Fibroblast of lung (primary cell): ENCODE measurements at regions not wholly inside any gene's neighbourhood (a gene's known extent, or its start where the extent isn't known, plus 50 kb on each side); places are given as distances from the start of the nearest gene placed in this dataset.

Experiments used
- DNase-seq, 2 donors: peaks; one replicate each; pipeline versions ENCODE4 v3.0.0 to v3.0.0-alpha.2; 2010; ENCODE audit warnings: low read depth in 2 of 2
- H2AFZ ChIP-seq: 2 replicates; pipeline ENCODE4 v1.5.1; 2012; ENCODE audit warnings: low read length, control low read depth, inconsistent platforms
- H3K27ac ChIP-seq: 2 replicates; pipeline ENCODE4 v1.5.1; 2011; ENCODE audit warnings: low read length, control low read depth; ENCODE audit not compliant: insufficient read depth
- H3K27me3 ChIP-seq: 2 replicates; pipeline ENCODE4 v1.5.1; 2011; ENCODE audit warnings: mild to moderate bottlenecking, low read length; ENCODE audit not compliant: control insufficient read depth, insufficient read depth
- H3K36me3 ChIP-seq: 2 replicates; pipeline ENCODE4 v1.5.1; 2011; ENCODE audit warnings: low read length; ENCODE audit not compliant: control insufficient read depth, insufficient read depth
- H3K4me1 ChIP-seq: 2 replicates; pipeline ENCODE4 v1.5.1; 2011; ENCODE audit warnings: low read length; ENCODE audit not compliant: control insufficient read depth, insufficient read depth; ENCODE audit errors: extremely low read depth
- H3K4me2 ChIP-seq: 2 replicates; pipeline ENCODE4 v1.5.1; 2011; ENCODE audit warnings: low read length, control low read depth; ENCODE audit not compliant: insufficient read depth; ENCODE audit errors: extremely low read depth
- H3K4me3 ChIP-seq, 4 experiments: fragments of 200-600 bp in 1 of 4; sonication (generic) in 1 of 4; replicated peaks in 1 of 4; 2 replicates each; pipeline ENCODE4 v1.5.1; 2011 to 2016; ENCODE audit warnings: low read length in 4 of 4, low read depth in 3 of 4, mild to moderate bottlenecking in 3 of 4, control low read depth in 2 of 4, inconsistent platforms in 1 of 4, mixed read lengths in 1 of 4; ENCODE audit not compliant: insufficient read depth in 1 of 4; ENCODE audit errors: control extremely low read depth in 1 of 4
- H3K79me2 ChIP-seq: 2 replicates; pipeline ENCODE4 v1.5.1; 2012; ENCODE audit warnings: mild to moderate bottlenecking, low read length, inconsistent platforms; ENCODE audit not compliant: control insufficient read depth, insufficient read depth
- H3K9ac ChIP-seq: 2 replicates; pipeline ENCODE4 v1.5.1; 2011; ENCODE audit warnings: mild to moderate bottlenecking, low read length, control low read depth; ENCODE audit not compliant: insufficient read depth
- H3K9me3 ChIP-seq: 2 replicates; pipeline ENCODE4 v1.5.1; 2012; ENCODE audit warnings: low read depth, low read length; ENCODE audit not compliant: control insufficient read depth, insufficient read depth
- H4K20me1 ChIP-seq: 2 replicates; pipeline ENCODE4 v1.5.1; 2011; ENCODE audit warnings: low read length; ENCODE audit not compliant: control insufficient read depth, insufficient read depth; ENCODE audit errors: extremely low read depth
- EZH2 ChIP-seq: IDR thresholded peaks from 2 replicates; pipeline ENCODE4 v1.5.1; 2012; ENCODE audit warnings: low read length, control low read depth, mild to moderate bottlenecking; ENCODE audit errors: missing control alignments
- TF ChIP-seq, protein P1 (sequence below), 2 donors: IDR thresholded peaks in 1 of 2; conservative IDR thresholded peaks in 1 of 2; 1 replicate in 1 of 2; 2 replicates in 1 of 2; pipeline ENCODE4 v1.5.1; 2011 to 2012; ENCODE audit warnings: low read length in 2 of 2, control low read depth in 1 of 2, inconsistent platforms in 1 of 2, low read depth in 1 of 2, mild to moderate bottlenecking in 1 of 2

DNA sequence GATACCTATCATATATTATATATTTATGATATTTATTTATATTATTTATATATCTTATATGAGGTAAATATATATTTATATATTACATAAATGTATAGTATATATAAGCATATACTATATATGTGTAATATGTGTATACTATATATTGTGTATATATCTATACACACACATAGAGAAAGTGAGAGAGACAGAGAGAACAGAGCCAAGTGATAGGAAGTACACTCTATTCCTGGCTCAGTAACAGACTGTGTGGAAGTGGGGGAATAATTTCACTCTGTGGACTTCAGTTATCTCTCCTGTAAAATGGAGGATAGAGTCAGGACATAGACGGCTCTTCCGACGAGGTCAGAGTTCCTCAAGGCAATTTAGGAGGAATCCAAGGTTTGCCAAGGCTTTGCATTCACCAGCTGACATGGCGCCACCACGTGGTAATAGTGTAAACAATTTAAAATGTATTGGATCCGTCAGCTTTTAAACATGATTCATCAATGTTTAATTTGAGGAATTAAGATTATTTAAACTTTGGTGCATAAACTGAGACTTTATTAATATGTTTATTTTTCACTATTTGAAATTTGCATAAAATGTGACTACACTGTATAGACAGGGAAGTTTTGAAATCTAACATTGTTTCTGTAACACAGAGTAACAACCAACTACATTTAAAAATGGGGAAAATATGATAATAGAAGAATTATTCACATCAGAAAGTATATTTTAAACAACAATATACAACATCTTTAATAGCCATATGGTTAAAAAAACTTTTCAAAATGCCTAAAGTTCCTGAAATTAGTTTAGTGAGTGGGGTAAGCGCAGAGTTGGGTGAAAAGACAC lies 75.4 kb upstream of the TMEM244 start:
- Histone ChIP-seq H3K9ac (no peak overlapping the region), H3K27me3 (no peaks in the 10 kb centered on the region), H3K4me1 (no peaks in the 10 kb centered on the region), H3K4me2 (peak overlapping the region; percentile 40), H3K36me3 (no peaks in the 10 kb centered on the region), H3K79me2 (no peaks in the 10 kb centered on the region), H3K9me3 (no peaks in the 10 kb centered on the region), H3K4me3 (peak overlapping the region in 1 of 4 experiments; percentile 35), H4K20me1 (no peaks in the 10 kb centered on the region), H2AFZ (peak overlapping the region; percentile 82), H3K27ac (no peak overlapping the region)
- peak; percentile 54 to 73 for DNase-seq
- TF ChIP-seq EZH2, result no peak
- TF ChIP-seq, protein P1, sequence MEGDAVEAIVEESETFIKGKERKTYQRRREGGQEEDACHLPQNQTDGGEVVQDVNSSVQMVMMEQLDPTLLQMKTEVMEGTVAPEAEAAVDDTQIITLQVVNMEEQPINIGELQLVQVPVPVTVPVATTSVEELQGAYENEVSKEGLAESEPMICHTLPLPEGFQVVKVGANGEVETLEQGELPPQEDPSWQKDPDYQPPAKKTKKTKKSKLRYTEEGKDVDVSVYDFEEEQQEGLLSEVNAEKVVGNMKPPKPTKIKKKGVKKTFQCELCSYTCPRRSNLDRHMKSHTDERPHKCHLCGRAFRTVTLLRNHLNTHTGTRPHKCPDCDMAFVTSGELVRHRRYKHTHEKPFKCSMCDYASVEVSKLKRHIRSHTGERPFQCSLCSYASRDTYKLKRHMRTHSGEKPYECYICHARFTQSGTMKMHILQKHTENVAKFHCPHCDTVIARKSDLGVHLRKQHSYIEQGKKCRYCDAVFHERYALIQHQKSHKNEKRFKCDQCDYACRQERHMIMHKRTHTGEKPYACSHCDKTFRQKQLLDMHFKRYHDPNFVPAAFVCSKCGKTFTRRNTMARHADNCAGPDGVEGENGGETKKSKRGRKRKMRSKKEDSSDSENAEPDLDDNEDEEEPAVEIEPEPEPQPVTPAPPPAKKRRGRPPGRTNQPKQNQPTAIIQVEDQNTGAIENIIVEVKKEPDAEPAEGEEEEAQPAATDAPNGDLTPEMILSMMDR (conservative IDR thresholded peaks at IDR 0.05 in 1 of 2, IDR thresholded peaks at IDR 0.05 in 1 of 2; ENCODE audit: low read depth in 1 of 2, low read length in 2 of 2), result peak; percentile 28 to 44

DNA sequence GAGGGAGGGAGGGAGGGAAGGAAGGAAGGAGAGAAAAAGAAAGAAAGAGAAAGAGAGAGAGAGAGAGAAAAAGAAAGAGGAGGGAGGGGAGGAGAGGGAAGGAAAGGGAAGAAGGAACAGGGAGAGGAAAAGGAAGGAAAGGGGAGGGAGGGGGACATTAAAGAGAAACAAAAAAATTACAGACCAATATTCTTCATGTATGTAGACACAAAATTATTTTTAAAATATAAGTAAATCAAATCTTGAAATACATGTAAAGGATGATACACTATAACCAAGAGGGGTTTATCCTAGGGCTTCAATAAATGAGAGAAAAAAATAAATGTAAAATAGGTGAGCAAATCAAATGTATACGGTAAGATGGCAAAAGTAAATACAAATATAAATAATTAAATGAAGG lies 71.2 kb upstream of the TMEM244 start:
- H3K4me2 ChIP-seq, result no peak overlapping the region
- DNase-seq, result no peak

DNA sequence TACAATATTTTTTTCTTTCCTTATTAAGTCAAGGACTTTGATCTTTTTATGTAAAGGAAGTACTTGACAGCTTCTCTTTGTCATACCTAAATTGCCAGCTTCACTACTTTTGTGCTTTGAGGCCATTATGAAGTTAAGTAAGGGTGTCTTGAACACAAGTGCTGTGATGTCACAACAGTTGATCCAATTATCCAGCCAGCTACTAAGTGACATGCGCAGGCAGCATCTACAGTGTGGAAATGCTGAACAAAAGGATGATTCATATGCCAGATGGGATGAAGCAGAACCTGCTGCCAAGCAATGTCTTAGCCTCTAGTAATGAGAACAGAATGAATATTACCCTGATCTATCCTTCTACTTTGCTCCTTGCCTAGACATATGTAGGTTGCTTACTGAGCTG lies 68.3 kb upstream of the TMEM244 start:
- no peak for TF ChIP-seq EZH2
- TF ChIP-seq, protein P1 (conservative IDR thresholded peaks at IDR 0.05 in 1 of 2, IDR thresholded peaks at IDR 0.05 in 1 of 2; ENCODE audit: low read depth in 1 of 2, low read length in 2 of 2), result no peak
- Histone ChIP-seq H3K36me3 (no peaks in the 10 kb centered on the region), H3K27me3 (no peaks in the 10 kb centered on the region), H3K9me3 (no peaks in the 10 kb centered on the region), H2AFZ (no peak overlapping the region), H3K9ac (no peak overlapping the region), H3K79me2 (no peaks in the 10 kb centered on the region), H3K4me2 (no peak overlapping the region), H3K4me3 (no peak overlapping the region), H4K20me1 (no peaks in the 10 kb centered on the region), H3K4me1 (no peaks in the 10 kb centered on the region), H3K27ac (no peak overlapping the region)
- DNase-seq, result peak; percentile 75 to 90

More for the DNA sequence above, 71.2 kb upstream of the TMEM244 start:
- H3K9me3 ChIP-seq, result no peaks in the 10 kb centered on the region
- H3K4me1 ChIP-seq, result no peaks in the 10 kb centered on the region
- H3K36me3 ChIP-seq, result no peaks in the 10 kb centered on the region
- H2AFZ ChIP-seq, result no peak overlapping the region
- no peak overlapping the region for H3K9ac ChIP-seq
- no peak overlapping the region for H3K4me3 ChIP-seq
- H3K27ac ChIP-seq, result no peak overlapping the region
- no peaks in the 10 kb centered on the region for H4K20me1 ChIP-seq
- no peaks in the 10 kb centered on the region for H3K27me3 ChIP-seq
- no peaks in the 10 kb centered on the region for H3K79me2 ChIP-seq
- TF ChIP-seq, protein P1 (conservative IDR thresholded peaks at IDR 0.05 in 1 of 2, IDR thresholded peaks at IDR 0.05 in 1 of 2; ENCODE audit: low read depth in 1 of 2, low read length in 2 of 2), result no peak
- TF ChIP-seq EZH2, result no peak
